Amygdala (tissue), 56 donors: ENCODE measurements at regions not wholly inside any gene's neighbourhood (a gene's known extent, or its start where the extent isn't known, plus 50 kb on each side); places are given as distances from the start of the nearest gene placed in this dataset.

Experiments
- DNase-seq, 56 donors: peaks; one replicate each; lab custom pipeline; 2025; lab: John Stamatoyannopoulos, UW

DNA sequence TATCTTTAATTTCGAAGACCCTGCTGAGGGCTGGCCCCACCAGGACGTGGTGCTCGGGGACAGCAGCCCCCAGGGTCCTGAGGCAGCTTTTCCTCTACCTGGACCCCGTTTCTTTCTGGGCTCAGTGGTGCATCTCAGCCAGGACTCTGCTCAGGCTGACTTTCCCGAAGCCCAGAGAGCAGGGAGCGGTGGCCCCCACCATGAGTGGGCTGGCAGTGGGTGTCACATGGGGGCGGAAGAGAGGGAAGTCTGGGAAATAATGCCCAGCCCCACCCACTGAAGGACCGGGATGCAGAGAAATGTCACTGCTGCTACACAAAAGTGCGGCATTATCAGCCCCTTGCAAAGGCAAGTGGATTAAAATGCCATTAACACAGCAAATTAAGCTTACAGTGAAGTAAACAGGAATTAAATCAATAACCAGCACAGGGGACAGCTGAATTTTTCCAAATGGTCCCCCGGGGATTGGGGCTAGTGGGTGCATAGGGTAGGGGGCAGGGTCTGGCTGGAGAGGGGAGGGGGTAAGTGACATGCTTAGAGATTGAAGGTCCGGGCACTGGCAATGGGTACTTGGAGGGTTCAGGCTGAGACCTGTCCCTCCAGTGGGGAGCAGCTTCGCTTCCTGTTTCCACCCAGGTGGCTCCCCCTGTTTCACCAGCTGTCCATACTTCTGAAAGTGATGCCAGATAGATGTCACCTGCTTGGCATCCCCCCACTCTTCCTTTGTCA lies 177.3 kb downstream of the URI1 start:
- no peak for DNase-seq

DNA sequence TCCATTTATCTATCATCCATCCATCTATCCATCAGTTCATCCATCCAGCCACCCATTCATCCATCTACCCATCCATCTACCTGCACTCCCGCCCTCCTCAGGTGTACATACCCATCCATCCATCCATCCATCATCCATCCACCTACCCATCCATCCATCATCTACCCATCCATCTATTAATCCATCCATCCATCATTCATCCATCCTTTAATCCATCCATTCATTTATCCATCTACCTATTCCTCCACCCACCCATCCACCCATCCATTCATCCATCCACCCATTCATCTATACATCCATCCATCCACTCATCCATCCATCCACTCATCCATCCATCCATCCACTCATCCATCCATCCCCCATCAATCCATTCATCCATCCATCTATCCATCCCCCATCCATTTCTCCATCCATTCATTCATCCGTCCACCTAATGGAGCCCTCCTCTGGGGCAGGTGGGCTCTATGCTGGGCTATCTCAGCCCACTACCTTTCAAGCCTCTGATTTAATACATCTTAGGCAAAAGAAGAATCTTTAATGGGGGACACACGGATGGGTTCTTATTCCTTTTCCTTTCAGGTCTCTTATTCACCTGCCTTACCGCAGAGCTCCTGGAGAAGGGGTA lies 178.9 kb downstream of the URI1 start:
- DNase-seq, result no peak

DNA sequence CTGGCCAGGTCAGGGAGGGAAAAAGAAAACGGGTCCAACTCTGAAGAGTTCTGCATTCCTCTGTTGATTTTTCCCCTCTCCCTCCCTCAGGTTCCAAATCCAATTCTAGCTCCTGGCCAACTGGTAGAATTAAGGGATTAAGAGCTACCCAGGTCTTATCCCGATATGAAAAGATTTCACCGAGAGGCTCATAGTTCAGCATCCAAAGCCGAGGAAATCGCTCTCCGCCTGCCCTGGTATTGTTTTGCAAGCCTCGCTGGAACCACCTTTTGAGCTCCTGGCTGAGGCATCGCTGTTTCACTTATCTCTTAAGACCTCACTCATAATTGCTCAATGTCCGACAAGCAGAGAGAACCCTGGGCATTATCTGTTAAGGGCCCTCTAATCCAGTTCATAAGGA lies 180.4 kb downstream of the URI1 start:
- no peak for DNase-seq

DNA sequence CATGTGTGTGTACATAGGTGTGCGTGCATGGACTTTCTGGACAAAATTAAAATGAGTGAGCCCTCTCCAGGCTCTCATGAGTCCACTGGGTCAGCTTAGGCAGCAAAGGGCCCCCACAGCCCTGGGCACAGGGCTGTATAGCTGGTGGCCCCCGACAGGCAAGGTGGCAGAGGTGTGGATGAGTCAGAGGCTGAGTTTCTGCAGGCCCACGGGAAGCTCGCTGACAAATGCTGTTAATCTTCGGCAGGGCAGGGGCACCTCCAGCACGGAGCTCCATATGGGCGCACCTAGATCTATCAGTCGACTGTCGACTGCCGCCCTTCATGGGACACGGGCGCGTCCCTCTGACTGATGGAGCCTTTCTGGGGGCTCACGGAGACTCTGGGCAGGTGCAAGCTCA lies 181.1 kb downstream of the URI1 start:
- no peak for DNase-seq

DNA sequence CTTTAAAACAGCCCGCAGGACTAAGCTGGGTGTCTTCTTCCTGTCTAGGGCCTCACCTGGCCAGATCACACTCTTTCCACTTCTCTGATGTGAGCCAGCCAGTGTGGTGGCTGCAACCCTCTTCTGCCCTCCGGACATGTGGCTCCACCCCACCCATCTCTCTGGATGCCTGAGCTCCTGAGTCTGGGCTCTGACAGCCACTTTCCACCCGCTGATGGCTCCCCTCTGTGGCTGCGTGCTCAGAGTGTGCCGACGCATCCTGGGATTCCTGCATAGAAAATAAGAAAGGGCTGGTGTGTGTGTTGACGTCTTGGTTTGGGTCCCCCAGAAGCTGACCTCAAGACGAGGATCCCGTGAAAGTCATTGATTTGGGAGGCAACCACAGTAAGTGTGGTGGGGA lies 181.6 kb downstream of the URI1 start:
- no peak for DNase-seq

DNA sequence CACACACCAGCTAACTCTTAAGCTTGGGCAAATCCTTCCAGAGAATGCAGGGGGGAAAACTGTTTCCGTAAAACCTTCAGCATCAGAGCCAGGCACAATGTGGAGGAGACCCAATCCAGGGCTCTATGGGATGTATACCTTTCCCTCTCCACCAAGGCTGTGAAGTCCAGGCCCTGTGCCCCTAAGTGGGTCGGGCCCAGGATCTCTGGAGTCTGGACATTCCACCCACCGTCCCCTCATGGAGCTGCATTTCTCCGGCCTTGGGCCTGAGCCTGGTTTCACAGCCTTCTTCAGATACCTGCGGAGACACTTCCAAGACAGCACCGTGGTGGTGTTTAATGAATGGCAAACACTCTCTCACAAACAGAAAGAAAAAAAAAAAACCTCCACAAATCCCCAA lies 186.2 kb downstream of the URI1 start:
- no peak for DNase-seq

DNA sequence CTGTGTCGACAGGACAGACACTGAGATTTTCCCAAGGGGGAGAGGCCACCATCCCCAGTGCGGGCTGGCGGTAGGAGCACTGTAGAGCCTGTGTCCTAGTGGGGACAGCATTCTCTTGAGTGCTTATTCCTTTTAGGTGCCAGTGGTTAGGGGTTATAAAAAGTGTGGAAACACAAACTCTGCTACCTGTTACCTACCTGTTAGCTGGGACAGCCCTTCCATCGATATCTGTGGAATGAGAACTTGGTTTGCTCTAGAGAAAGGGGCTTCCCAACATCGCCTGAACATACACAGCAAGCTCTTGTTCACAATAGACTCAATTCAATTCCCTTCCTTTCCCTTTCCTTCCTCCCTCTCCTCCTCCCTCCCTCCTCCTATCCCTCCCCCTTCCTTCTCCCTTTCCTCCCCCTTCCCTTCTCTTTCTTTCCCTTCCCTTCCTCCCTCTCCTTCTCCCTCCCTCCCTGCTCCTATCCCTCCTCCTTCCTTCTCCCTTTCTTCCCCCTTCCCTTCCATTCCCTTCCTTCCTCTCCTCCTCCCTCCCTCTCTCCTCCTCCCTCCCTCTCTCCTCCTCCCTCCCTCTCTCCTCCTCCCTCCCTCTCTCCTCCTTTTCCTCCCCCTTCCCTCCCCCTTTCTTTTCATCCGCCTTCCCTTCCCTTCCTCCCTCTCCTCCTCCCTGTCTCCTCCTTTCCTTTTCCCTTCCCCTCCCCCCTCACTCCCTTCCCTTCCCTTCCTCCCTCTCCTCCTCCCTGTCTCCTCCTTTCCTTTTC lies 188.5 kb downstream of the URI1 start:
- DNase-seq, result no peak

DNA sequence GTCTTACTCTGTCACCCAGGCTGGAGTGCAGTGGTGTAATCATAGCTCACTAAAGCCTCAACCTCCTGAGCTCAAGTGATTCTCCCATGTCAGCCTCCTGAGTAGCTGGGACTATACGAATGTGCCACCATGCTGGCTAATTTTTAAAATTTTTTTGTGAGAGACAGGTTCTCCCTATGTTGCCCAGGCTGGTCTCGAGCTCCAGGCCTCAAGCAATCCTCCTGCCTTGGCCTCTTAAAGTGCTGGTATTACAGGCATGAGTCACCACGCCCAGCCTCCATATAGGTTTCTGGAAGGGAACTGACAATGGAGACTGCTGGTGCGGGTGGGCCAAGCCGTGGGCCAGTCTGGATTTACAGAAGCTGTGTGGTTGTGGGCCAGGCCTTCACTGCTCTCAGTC lies 189.2 kb downstream of the URI1 start:
- DNase-seq, result no peak

DNA sequence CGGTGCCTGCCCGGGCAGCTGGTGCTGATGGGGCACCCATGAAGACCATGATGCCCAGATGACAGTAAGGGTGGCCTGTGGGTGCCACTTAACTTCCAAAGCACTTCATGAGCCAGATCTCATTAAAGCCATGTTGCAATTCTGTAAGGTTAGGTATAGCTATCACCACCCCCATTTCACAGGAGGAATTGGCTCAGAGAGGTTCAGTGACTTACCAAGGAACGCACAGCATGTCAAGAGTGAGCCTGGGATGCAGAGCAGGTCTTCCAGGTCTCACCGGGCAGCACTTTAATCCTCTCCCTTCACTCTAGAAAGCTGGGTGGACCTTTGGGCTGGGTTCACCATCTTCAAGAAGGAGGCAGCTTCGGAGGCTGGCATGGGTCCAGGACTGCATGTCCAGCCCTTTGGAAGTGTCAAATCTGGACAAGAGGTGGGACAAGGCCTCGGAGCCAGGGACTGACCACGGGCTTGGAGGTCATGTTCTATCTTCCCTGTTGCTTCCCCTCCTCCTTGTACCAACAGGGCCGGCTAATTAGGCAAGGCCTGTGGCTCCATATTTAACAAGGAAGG lies 189.8 kb downstream of the URI1 start:
- no peak for DNase-seq

DNA sequence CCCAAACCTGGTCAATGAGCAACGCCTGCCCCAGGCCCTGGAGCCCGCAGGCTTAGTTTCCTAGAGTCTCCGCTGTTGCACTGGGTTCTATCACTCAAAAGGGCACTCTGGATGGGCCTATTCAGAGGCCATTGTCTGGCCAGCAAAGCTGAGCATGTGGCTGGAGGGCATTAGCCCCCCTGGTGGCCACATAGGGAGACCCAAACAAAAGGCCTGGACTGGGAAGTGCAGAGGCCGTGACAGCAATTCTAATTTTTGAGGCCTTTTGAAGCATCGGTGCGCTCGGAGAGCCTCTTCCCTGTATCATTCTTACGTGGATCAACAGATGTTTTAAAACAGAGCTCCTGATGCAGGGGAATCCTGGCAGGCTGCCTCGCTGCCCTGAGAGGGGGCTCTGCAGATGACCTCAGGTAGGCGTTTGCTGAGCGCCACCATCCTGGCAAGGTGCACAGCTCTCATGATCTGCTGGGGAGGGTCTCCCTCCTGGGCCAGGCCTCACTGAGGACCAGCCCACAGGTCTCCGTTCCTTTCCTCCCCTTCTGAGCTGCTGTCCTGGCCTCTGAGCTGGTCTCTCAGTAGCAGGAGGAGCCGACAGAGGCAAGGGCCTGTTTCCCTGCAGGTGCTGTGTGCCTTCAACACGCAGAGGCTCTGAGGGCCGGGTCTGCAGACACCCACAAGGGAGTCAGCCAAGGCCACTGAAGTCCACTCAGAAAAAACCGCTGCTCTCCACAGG lies 190.5 kb downstream of the URI1 start:
- DNase-seq, result no peak

DNA sequence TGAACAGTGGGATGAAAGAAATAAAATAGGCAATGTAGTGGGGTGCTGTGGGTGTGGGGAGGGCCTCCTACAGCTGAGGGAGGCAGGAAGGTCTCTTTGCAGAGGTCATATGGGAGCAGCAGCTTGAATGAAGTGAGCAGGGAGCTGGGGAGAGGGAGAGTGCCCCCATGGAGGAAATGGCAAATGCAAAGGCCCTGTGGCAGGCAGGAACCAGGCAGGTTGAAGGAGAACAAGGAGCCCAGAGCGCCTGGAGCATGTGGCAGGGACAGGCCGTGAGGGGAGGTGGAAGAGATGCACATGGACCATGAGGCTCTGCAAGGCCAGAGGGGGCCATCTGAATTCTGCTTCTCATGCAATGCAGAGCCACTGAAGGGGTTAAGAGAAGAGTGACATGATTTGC lies 191.8 kb downstream of the URI1 start:
- no peak for DNase-seq

DNA sequence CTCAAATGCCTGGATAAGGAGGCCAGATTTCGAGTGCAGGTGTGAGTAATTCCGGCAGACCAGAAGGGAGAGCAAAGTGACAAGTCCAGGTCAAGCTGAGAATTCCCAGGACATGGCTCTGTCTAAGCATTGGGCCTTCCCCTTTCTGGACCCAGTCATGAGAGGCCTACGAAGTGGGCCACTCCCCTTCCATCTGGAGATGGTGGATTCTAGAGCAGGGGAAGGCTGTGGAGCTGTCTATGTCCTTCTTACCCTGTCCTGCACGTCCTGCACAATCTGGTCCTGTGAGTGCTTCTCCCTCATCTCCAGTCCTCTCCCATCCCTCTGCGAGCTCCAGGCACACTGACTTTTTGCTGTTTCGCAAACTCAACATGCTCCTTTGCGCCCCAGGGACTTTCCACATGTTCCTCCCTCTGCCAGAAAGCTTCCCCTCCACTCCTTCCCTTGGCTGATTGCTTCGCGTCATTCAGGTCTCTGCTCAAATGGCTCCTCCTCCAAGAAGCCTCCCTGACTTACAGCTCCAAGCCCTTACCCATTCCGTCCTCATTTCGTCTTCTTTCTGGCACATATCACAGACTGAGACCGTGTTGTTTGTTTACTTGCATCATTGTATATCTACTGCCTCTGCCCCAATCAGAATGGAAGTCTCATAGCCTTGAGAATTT lies 193.2 kb downstream of the URI1 start:
- DNase-seq, result no peak

DNA sequence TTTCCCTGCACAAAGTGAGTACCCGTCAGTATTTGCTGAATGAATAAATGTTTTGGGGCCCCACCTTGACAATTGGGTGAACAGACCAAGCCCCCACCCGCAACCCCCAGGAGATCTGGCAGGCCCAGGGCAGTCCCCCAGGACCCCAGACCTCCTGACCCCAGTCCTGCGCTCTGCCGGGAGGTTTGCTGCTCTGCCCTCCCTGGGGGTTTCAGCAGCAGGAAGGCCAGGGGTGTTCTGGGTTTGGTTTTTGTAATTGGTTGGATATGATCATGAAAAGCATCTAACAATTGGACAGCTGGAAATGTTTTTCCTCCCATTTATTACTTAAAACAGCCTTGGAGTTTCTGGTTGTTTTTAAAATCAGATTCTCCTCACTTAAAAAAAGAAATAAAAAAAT lies 193.8 kb downstream of the URI1 start:
- no peak for DNase-seq

DNA sequence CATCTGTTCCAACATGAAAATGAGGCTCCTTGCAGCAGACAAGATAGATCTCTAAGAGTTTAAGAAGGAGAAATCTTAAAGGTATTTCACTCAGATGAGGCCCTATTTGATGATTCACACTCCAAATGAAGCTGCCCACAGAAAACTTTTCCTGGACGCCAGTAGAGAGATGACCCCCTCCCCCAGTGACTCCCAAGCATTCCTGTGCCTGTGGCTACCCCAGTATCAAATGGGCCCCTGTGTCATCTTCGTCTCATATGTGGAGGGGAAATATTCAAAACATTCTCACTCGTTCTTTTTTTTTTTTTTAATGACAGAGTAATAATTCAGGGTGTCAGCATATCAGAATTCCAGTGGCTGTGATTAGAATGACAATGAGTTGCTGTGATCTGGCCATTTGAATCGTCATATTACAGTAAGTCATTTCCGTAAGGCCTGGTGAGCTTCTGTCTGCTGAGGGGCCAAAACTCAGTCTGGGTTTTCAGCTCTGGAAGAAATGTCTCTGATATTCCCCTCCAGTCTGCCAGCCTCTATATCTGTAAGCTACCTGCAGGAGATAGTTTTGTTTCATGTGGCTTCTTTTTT lies 194.7 kb downstream of the URI1 start:
- no peak for DNase-seq

DNA sequence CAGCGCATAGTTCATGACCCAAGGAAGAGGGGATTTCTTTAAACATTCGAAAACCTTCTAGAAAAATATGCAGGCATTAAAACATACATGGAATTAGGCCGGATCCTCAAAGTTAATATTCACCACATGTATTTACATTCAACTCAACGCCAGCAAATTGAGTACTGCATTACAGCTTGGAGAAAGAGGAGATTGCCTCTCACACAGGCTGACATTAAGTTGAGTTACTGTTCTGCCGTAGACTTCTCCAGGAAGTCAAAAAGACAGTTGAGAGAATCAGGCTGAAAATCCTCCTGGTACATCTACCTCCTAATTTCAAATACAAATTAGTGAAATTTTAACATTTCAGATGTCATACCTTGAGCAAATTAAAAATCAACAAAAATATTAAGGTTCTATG lies 195.7 kb downstream of the URI1 start:
- no peak for DNase-seq

DNA sequence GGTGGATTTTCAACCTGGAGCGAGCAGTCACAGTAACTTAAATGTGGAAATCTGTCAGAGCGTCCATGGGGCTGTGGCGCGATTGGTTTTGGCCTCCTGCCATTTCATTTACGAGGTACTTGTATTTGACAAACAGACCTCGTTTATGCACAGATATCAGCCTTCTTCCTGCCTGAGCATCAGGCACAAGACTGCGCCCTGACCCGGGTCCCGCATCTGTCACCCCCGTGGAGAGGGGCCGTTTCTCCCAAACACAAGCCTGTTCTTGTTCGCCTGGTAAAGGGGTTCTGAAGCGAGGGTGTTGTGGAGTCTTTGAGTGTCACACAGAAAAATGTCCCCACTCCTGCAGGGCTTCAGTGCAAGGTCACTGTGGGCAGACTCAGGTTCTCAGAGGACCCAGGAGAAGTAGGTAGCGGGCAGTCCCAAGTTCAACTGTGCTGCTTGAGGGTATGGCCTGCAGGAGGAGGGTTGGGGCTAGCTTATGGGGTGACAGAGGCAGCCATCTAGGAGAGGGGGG lies 202.3 kb downstream of the URI1 start:
- DNase-seq, result no peak

DNA sequence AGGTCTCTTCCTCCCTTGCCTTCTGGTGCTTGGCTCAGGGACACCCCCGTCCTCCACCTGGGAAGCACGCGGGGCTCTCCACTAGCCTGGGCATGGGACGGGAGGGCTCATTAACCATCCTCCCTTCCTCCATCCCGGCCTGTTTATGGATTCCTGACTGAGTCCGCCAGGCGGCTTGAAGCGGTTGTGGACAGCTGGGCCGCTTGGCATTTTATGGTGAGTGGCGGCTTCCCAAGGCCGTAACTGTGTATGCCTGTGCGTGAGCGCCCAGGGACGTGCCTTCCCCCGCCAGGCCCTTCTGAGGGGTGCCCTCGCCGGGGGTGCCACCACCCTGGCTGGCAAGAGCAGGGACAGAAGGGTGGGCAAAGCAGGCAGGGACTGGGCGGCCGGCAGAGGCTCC lies 202.8 kb downstream of the URI1 start:
- no peak for DNase-seq

DNA sequence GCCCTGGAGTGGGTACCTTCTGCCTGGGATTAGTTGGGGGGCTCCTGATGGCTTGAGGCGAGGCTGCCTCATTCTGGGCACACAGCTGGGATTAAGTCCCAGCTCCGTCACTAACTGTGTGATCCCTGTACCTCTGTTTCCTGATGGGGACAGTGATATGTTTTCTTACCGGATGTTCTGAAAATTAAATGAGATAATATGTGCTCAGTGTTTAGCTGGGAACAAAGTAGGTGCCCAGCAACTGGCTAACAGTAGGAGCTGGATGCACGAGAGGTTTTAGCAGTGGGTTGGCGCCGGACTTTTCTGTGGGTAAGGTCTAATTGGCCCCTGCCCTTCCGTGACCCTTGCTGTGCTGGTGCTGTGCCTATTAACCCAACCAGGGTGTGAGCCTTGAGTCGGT lies 203.4 kb downstream of the URI1 start:
- no peak for DNase-seq

DNA sequence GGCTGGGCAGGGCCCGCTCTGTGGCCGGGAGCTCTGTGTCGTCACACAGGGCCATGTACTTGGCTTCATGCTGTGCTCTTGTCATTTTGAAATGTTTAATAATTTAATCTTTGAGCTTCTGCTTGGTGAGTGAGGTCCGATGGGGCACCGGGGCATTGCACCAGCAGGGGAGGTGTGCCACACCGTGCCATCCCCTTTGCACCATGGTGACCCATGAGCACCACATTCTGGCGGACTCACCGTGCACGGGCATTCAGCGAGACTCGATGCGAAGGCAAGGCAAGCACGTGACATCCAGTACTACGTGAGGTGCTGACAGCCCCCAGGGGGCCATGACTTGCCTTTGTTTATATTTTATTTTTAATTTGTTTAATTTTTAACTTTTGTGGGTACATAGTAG lies 204.3 kb downstream of the URI1 start:
- no peak for DNase-seq
